HG03039 (cell line): ENCODE measurements at regions not wholly inside any gene's neighbourhood (a gene's known extent, or its start where the extent isn't known, plus 50 kb on each side); places are given as distances from the start of the nearest gene placed in this dataset.

ENCODE experiments used
- ATAC-seq: cut with Tn5 transposase; IDR thresholded peaks from one replicate; pipeline ENCODE4 v1.9.1; 2021; ENCODE audit warnings: mild to moderate bottlenecking, moderate library complexity; ENCODE audit not compliant: unreplicated experiment

DNA sequence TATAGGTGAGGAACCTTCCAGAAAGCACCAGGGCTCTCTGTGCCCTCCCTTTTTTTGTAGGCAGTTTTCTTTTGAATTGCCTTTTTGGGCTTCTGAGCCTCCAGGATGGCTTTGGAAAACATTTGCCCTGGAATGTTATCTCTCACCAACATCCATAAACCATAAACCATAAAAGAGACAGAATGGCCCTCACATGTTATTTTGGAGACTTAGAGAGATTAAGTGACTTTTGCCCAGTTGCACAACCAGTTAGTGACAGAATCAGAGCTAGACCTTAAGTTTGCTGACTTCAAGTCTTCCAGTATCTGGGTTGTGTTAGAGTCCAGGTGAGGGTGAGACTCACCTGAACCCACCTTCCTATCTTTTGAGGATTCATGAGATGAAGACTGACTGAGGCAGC lies 153.0 kb upstream of the STX18 start:
- no peak for ATAC-seq

DNA sequence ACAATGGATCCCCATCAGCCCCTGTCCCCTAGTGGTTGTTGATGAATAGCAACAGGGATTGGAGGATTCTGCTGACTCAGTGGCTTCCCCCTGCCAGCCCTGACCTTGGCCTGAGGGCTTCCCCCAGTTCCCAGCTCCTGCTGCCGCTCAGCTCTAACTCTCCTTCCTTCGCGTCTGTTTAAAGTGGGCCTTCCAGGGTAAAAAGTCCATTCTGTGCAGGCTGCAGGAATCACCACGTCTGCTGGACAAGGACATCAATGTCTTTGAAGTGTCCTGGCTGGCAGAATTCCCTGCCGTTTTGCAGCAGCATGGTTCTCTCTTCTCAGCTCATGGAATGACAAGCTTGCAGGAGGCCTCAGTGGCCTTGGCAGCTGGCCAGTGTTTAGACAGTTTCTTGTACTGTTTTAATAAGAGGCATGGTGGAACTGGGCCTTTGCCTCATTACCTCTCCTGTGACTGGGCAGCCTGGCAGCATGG lies 152.5 kb upstream of the STX18 start:
- ATAC-seq = no peak

DNA sequence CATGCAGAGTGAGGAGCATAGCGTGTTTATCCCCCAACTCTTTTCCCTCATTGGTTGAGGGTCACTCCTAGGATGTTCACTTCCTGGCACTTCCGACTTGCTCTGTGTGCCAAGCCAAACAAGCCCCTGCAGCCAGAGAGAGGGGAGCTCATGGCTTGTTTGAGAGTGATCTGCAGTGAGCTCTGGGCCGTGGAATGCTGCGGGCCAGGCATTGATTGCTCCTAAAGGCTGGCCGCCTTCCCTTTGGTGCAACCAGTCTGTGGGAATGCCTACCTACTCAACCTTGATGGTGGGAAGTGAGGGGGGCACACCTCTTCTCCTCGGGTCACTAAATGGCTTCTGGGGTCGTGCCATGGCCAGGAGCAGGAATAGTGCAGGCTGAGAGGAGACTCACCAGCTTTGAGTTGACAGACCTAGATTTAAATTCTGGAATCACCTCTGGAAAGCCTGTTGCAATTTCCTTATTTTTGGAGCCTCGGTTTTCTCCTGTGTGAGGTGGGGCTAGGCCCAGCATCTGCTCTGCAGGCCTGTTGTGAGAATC lies 152.0 kb upstream of the STX18 start:
- no peak for ATAC-seq

DNA sequence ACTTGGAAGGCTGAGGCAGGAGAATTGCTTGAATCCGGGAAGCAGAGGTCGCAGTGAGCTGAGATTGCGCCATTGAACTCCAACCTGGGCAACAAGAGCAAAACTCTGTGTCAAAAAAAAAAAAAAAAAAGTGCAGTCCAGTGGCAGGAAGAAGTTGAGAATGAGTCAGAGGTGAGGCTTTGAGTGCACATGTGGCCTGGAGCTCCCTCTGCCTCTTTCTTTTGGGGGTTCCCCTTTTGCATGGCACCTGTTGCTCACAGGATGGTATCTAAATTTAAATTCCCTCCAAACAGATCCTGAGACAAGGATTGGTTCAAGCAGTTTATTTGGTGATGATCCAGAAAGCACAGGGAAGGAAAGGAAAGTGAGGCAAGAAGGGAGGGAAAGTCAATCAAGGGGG lies 151.4 kb upstream of the STX18 start:
- ATAC-seq = no peak

DNA sequence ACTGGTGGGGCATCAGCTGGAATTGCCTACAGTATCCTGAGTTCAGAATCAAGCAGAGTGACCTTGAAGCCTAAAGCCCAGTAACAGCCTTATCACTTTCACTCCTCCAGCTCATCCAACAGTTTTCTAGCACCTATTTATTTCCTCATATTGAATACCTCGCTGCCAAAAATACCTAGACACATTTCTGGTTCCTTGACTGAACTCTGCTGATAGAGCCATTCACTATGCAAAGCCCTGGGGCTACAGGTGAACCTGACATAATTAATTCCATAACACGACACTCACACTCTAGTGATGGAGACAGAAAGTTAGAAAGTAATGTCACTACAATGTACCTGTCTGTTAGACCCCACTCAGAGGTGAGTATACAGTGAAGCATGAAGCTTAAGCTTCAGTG lies 149.0 kb upstream of the STX18 start:
- ATAC-seq = no peak

DNA sequence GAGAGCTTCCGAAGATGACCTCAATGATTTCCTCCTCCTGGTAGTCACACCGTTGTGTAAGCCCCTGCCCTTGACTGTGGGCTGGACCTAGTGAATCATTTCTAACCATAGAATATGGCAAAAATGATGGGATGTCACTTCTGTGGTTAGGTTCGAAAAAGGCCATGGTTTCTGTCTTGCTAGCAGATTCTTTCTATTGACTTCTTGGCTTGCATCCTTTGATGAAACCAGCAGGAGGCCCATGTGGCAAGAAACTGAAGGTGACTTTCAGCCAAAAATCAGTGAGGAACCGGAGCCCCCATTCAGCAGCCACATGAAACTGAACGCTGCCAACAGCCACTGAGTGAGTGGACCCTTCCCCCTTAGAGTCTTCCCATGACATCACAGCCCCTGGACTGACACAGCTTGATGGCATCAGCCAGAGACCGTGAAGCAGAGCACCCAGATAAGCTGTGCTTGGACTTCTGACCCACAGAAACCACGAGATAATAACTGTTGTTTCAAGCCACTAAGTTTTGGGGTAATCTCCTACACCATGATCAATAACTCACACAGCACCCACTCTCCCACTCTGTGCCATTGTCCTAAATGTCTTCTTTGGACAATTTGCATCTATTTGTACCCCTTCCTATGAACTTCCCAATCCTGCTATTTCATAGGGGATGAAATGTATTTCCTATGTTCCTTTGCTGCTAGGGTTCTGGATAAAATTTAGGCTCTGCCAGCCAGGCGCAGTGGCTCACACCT lies 148.0 kb upstream of the STX18 start:
- peak; percentile 45 for ATAC-seq

DNA sequence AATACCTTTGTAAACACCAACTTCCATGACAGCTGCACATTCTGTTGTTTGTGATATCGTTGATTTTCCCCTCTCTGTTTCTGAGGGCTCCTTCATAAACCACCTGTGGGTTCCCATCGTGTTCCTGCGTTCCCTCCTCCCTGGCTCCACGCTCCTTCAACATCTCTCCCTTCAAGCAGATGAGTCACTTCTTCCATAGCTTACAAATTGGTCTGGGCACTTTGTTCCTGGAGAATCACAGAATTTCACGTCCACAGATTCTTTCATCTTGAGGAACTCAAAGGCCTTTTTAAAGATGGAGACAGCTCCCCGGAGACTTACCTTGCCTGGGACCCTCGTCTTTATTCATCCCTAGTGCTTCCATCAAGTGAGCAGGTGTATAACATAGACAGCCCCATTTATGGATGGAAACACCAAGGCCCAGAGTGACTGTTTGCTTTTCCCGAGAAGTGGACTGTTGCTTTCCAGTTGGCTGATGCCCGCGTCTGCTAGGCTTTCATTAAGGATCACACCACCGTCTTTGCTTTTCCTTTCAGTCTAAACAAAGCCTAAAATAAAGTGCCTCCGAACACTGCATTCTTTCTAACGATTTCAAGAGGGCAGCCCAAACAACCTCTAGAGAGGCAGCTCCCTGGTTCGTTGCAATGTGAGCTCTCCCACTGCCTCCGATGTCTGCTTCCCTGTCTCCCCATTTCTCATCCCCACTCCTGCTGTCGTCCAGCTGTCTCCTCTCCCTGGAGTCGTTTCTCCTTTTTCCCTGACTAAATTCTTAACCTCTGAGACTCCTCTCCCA lies 146.3 kb upstream of the STX18 start:
- ATAC-seq = no peak

DNA sequence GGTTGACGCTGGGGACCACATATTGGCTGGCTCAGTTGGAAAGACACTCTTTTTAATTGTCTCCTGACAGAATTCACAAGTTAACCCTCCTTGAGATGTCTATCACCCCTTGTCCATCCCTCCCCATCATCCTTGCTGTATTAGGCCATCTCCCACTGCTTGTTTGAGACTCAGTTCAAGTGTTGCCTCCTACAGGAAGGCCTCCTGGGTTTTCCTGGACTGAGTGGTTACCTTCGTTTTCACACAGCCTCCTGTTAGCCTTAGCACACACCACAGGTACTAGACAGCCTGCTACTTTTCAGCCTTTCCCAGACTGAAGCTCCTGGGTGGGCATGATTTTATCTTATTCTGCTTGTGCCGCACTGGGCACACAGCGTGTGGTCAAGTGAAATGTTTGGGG lies 145.3 kb upstream of the STX18 start:
- ATAC-seq = no peak

DNA sequence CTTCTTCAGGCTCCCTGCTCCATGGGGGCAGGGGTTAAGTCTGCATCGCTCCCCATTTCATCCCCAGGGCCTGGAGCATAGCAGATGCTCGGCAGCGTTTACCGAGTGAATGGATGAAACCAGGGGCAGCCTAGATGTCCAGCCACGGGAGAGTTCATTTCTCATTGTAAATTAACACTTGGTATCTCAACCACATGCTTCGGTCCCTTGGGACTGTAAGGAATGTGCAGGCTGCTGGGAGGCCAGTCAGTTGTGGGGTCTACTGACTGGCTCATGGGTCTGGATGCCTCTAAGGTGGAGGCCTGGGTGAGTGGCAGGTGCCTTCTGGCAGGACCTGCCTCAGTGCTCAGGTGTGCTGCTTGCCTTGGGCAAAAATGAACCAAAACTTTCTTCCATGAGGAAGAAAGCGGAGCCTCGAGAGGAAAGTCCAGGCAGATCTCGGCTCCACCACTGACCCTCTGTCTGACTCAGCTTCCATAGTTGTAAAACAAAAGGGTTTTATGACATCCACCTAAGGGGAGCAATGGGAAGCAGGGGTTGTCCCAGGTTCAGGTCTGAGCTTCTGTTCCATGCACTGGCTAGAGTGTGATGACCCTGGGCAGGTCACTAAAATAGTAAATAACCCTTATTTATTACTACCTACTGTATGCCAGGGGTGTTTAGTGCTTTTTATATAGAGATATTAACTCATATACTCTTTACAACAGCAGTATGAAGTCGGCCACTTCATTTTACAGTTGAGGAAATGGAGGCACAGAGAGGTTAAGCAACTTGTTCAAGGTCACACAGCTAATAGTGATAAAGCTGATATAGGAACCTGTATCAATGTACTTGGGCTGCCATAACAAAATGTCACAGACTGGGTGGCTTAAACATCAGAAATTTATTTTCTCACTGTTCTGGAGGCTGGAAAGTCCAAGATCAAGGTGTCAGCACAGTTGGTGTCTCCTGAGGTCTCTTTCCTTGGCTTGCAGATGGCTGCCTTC lies 144.3 kb upstream of the STX18 start:
- no peak for ATAC-seq

DNA sequence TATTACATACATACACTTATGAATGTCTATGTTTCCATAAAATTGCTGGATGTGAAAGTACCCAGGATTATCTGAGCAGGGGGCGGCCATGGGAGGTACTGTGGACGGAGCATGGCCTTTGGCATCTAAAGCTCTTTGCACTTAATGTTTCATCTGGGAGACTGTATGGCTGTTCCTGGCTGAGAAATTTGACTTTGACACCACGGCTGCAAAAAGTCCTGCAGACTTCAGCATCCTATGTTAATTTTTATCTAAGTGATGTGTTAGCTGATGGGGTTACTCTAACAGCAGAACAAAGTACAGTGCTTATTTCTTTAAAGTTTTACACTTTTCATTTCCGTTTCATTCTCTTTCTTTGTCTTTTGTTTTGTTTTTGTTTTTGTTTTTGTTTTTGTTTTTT lies 139.8 kb upstream of the STX18 start:
- ATAC-seq = no peak

DNA sequence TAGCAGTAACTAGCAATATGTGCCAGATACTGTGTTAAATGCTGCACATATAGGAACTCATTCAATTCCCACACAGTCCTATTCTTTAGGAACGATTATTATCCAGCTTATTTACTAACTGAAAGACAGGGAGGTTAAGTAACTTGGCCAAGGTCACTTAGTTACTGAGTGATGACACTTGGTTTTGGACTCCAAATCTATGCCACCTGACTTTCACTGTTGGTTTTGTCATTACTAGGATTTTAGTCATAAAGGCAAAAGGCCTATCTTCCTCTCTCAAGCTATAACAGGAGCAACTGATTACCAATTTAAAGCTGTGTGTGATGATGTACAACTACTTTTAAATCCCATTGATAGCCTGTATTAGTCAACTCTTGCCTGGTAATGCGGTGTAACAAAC lies 138.9 kb upstream of the STX18 start:
- no peak for ATAC-seq

DNA sequence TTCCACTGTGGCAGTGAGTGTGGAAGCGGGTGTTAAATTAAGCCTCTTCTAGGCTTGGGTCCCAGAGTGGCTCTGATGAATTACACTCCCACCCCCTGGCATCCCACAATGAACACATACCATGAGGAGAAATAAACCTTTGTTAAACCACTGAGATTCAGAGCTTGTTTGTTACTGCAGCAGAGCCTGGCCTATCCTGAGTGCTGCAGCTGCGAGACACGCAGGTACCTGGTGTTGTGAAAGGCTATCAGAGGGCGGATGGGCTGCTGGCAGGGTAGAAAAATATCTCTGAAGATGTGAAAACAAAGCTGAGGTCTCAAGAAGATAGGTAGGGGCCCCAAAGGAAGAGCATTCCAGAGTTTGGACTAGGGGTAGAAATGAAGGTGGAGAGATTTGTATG lies 138.4 kb upstream of the STX18 start:
- no peak for ATAC-seq

DNA sequence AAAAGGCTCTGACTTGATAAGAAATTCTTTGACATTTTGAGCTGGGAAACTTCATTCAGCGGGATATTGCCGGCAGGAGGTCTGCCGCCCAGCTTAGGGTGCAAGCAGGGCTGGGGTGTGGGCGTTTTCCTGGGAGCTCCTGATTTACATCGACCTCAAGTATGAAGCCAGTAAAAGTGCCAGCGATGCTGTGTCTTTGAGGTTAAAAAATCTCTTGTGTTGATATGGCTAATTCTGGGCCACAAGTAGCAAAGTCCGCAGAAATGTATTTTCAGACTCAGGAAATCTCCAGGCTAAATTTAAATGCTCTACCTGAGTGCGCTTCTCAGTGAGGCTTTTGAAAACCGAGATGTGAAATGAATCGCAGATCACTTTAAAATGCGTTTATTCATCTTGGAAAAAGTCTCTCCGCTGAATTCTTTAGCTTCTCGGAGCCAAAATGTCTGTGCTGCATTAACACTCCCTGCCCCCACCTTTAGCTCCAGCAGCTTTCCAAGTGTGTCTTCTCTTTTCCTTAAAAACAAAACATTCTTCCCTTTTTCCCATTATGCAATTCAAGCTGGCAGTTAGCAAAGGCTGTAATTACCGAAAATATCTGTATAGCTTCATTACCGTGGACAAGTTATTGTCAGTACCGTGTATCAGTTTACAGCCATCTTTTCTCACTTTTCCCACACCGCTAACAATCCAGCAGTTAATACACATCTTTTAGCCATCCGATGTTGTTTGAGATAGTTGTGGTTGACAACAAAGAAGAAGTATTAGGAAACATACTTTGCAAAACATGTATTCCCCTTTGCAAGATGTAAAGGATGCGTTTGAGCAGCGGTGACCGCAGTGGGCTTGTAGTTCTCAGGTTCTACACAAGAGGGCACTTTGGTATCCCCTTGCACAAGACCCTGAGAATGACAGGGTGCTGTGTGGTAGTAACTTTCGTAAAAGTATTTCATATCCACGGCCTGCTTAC lies 136.0 kb upstream of the STX18 start:
- no peak for ATAC-seq

DNA sequence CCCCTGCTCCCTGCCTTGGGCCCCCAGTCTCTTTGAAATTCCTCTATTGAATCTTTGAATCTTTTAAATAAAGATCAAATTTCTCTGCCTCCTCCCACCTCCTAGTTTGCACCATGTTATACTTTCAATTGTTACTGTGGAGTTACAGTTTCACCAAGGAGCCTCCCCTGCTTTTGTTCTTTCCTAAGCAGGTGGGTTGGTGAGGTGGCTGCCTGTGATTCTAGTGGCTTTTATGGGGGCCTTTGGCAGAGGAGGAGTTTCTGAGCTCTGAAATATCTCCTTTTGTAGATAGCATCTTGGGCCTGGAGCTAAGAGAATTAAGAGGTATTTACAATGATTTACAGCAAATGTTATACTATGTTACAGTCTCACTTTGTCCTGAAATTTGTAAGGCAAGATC lies 133.8 kb upstream of the STX18 start:
- ATAC-seq = no peak

DNA sequence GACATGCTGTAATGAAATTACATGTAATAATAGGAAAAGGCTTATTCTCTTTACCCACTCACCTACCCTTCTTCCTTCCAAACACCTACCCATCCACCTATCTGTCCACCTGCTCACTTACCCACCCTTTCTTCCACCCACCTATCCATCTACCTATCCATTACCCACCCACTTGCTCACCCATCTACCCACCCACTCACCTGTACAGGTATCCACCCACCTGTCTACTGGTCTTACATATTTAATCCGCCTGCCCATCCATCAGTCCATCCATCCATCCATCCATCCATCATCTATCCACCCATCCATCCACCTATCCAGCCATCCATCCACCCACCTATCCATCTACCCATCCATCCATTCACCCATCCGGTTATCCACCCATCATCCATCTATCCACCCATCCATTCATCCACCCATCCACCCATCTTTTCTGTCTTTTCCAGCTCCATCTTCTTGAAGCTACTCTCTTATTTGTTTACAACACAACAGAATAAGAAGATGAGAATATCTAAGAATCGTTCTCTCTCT lies 133.3 kb upstream of the STX18 start:
- no peak for ATAC-seq

DNA sequence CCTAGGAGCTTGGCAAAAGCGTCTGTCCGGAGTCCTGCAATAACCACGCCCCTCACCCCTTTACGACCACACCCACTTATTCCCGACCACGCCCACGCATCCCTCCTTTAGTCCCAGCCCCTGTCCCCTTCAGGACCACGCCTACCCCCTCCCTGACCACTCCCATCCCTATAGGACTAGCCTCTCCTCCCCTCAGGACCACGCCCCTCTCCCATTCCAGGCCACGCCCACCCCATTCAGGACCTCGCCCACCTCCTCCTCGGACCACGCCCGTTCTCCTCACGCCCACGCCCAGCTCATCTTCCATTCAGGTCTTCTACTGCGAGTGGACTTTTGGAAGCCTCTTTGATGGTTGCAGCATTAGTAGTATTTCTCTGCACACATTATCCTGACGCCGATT lies 131.2 kb upstream of the STX18 start:
- no peak for ATAC-seq

DNA sequence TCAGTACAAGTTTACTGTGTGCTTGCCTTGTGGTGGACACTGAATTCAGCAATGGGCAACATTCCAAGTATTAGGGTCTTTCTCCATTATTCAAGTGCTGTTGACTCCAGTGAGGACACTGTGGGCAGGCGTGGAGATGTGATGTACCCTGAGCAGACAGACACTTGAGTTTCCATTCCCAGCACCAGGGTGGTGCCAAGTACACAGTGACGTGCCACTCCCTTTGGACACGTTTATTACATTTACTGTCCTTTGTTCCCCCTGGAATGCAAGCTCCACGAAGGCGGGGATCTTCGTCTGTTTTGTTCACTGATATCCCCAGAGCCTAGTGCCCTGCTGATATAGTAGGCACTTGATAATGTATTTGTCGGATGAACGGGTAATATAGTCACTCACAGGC lies 130.6 kb upstream of the STX18 start:
- ATAC-seq = no peak

DNA sequence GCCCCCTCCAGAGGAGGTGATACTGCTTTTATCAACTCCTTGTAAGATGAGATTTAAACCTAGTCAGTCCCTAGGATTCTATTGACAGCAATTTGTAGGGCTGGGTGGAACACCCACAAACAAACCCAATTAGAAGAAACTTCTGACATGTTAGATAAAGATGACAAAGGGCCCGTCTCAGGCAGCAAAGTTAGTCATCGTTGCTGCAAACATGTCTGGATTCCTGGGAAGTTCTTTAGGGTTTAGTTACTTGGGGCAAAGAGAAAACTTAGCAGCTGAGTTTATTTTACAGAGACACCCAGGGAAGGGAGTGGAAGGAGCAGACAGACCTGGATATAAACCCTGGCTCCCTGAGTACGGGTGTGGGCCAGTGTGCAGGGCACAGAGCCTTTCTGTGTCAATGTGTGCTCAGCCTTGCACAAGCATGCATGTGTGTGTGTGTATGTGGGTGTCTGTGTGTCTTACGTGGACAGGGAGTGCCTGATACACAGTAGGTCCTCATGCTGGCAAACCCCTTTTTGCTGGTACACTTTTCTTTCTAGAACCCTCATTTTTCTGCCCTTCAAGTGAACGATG lies 130.0 kb upstream of the STX18 start:
- ATAC-seq = no peak

DNA sequence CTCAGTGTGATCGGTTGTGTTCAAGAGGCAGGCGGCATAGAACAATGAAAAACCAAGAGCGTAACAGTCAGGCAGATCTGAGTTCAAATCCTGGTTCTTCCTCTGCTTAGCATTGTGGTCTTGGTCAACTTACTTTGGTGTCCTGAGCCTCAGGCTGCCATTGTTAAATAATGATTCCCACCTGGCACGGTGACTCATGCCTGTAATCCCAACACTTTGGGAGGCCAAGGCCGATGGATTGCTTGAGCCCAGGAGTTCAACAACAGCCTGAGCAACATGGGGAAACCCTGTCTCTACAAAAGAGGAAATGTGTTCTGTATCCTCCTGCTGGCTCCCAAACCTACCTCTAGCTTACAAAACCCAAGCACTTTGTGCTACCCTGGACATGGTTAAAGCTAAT lies 129.0 kb upstream of the STX18 start:
- ATAC-seq = no peak
